Activated CD8-positive, alpha-beta memory T cell treated with anti-CD3 and anti-CD28 coated beads, Interleukin-2, amount 10 ng/mL, durations not matched to agents 7 days and 5 days (primary cell): ENCODE measurements at regions not wholly inside any gene's neighbourhood (a gene's known extent, or its start where the extent isn't known, plus 50 kb on each side); places are given as distances from the start of the nearest gene placed in this dataset.

ENCODE experiments used
- ATAC-seq: fragments of 150-1000 bp; cut with Tn5 transposase; one replicate; pipeline ENCODE4 v1.10.0; 2021; ENCODE audit warnings: moderate library complexity
- CTCF ChIA-PET: fragments of 350-600 bp; sonication (Branson Sonifier 250); formaldehyde crosslinking; loops from one replicate; lab custom pipeline; 2021; ENCODE audit warnings: antibody characterized with exemption; lab: Charles Lee
- DNase-seq: peaks from one replicate; pipeline ENCODE4 v3.0.0-alpha.2; 2020
- H3K27ac Mint-ChIP-seq: one replicate; pipeline ENCODE4 v1.8.0; 2021; ENCODE audit warnings: mild to moderate bottlenecking, mixed read lengths
- H3K27me3 Mint-ChIP-seq: one replicate; pipeline ENCODE4 v1.8.0; 2021; ENCODE audit warnings: mixed read lengths
- H3K36me3 Mint-ChIP-seq: one replicate; pipeline ENCODE4 v1.8.0; 2021; ENCODE audit warnings: mild to moderate bottlenecking, mixed read lengths
- H3K4me1 Mint-ChIP-seq: one replicate; pipeline ENCODE4 v1.8.0; 2021; ENCODE audit warnings: mixed read lengths
- H3K4me3 Mint-ChIP-seq: one replicate; pipeline ENCODE4 v1.8.0; 2021; ENCODE audit warnings: mild to moderate bottlenecking, moderate library complexity, mixed read lengths
- H3K9me3 Mint-ChIP-seq: one replicate; pipeline ENCODE4 v1.8.0; 2022; ENCODE audit warnings: low read depth, mixed read lengths

GRCh38 chr14:88129306-88130056 lies 124.5 kb downstream of the GPR65 start:
- no peaks in the 10 kb centered on the region for H3K36me3 Mint-ChIP-seq
- no peaks in the 10 kb centered on the region for H3K9me3 Mint-ChIP-seq
- DNase-seq (no peak), ATAC-seq (no peak)
- H3K4me3 Mint-ChIP-seq = no peak overlapping the region
- no peak overlapping the region for H3K27ac Mint-ChIP-seq
- peaks cover 11% of the 10 kb centered on the region for H3K4me1 Mint-ChIP-seq
- no peaks in the 10 kb centered on the region for H3K27me3 Mint-ChIP-seq
- CTCF ChIA-PET = interaction anchor here (1.5 to 2.0 kb wide), 2 partner anchors 39 to 184 kb away, joined by 5 read pairs; no protein-coding TSS in a partner anchor

- no peaks in the 10 kb centered on the region for H3K9me3 Mint-ChIP-seq
- H3K27ac Mint-ChIP-seq = no peak overlapping the region
- no peaks in the 10 kb centered on the region for H3K36me3 Mint-ChIP-seq
- no peak for ATAC-seq
- H3K4me3 Mint-ChIP-seq = no peak overlapping the region
- peaks cover 11% of the 10 kb centered on the region for H3K4me1 Mint-ChIP-seq
- CTCF ChIA-PET = interaction anchor here (1.5 to 2.0 kb wide), 2 partner anchors 38 to 185 kb away, joined by 5 read pairs; no protein-coding TSS in a partner anchor
- no peaks in the 10 kb centered on the region for H3K27me3 Mint-ChIP-seq
- DNase-seq = no peak
These were observed 125.1 kb downstream of the GPR65 start for GRCh38 chr14:88130057-88130432.
